Neuronal stem cell (in vitro differentiated cells): ENCODE measurements at regions not wholly inside any gene's neighbourhood (a gene's known extent, or its start where the extent isn't known, plus 50 kb on each side); places are given as distances from the start of the nearest gene placed in this dataset.

Experiments used
- DNase-seq: peaks from one replicate; pipeline ENCODE4 v3.0.0-alpha.2; 2013; ENCODE audit warnings: low spot score
- H2AFZ ChIP-seq: one replicate; pipeline ENCODE4 v1.6.1; 2013; ENCODE audit warnings: mild to moderate bottlenecking, low read length, inconsistent platforms
- H2AK5ac ChIP-seq: 2 replicates; pipeline ENCODE4 v1.6.1; 2013; ENCODE audit warnings: low read depth, mild to moderate bottlenecking, inconsistent platforms, low read length, moderate library complexity, mixed read lengths
- H2BK120ac ChIP-seq: 2 replicates; pipeline ENCODE4 v1.6.1; 2013; ENCODE audit warnings: low read depth, mild to moderate bottlenecking, inconsistent platforms, low read length, moderate library complexity, mixed read lengths
- H2BK12ac ChIP-seq: one replicate; pipeline ENCODE4 v1.6.1; 2013; ENCODE audit warnings: low read length, inconsistent platforms
- H2BK15ac ChIP-seq: 2 replicates; pipeline ENCODE4 v1.6.1; 2013; ENCODE audit warnings: mild to moderate bottlenecking, low read length, inconsistent platforms, mixed read lengths
- H2BK5ac ChIP-seq: one replicate; pipeline ENCODE4 v1.6.1; 2013; ENCODE audit warnings: inconsistent platforms, mild to moderate bottlenecking, low read length, moderate library complexity
- H3K14ac ChIP-seq: one replicate; pipeline ENCODE4 v1.6.1; 2013; ENCODE audit warnings: low read length, inconsistent platforms
- H3K18ac ChIP-seq: 2 replicates; pipeline ENCODE4 v1.6.1; 2013; ENCODE audit warnings: low read length, inconsistent platforms
- H3K23ac ChIP-seq: 2 replicates; pipeline ENCODE4 v1.6.1; 2013; ENCODE audit warnings: low read depth, mild to moderate bottlenecking, mixed read lengths, low read length, inconsistent platforms; ENCODE audit not compliant: poor library complexity
- H3K27ac ChIP-seq: replicated peaks from 3 replicates; pipeline ENCODE4 v1.5.1; 2013; ENCODE audit warnings: low read length, inconsistent platforms
- H3K27me3 ChIP-seq, 3 experiments: 2 replicates each; pipeline ENCODE4 v1.6.1; 2013; ENCODE audit warnings: low read length in 3 of 3, mild to moderate bottlenecking in 2 of 3, inconsistent platforms in 1 of 3, low read depth in 1 of 3, mixed read lengths in 1 of 3, moderate library complexity in 1 of 3; ENCODE audit not compliant: control insufficient read depth in 3 of 3, insufficient read depth in 3 of 3
- H3K36me3 ChIP-seq, 2 donors: replicated peaks in 1 of 2; 2 replicates each; pipeline ENCODE4 v1.6.1; 2013; ENCODE audit warnings: low read length in 2 of 2; ENCODE audit not compliant: control insufficient read depth in 2 of 2, insufficient read depth in 2 of 2
- H3K4ac ChIP-seq: 2 replicates; pipeline ENCODE4 v1.6.1; 2013; ENCODE audit warnings: inconsistent platforms, mild to moderate bottlenecking, low read length, moderate library complexity
- H3K4me1 ChIP-seq, 2 donors: 1 replicate in 1 of 2; 2 replicates in 1 of 2; pipeline ENCODE4 v1.6.1; 2013; ENCODE audit warnings: low read length in 2 of 2, low read depth in 1 of 2; ENCODE audit not compliant: control insufficient read depth in 2 of 2, insufficient read depth in 1 of 2
- H3K4me2 ChIP-seq: one replicate; pipeline ENCODE4 v1.6.1; 2013; ENCODE audit warnings: mild to moderate bottlenecking, low read length, inconsistent platforms; ENCODE audit not compliant: insufficient read depth, poor library complexity, severe bottlenecking
- H3K4me3 ChIP-seq, 2 donors: 2 replicates each; pipeline ENCODE4 v1.5.1; 2013; ENCODE audit warnings: low read length in 2 of 2, mild to moderate bottlenecking in 2 of 2, inconsistent platforms in 1 of 2, moderate library complexity in 1 of 2
- H3K79me1 ChIP-seq: one replicate; pipeline ENCODE4 v1.6.1; 2013; ENCODE audit warnings: low read depth, mild to moderate bottlenecking, inconsistent platforms, low read length, moderate library complexity
- H3K9ac ChIP-seq: one replicate; pipeline ENCODE4 v1.6.1; 2013; ENCODE audit warnings: mild to moderate bottlenecking, low read depth, low read length, inconsistent platforms; ENCODE audit not compliant: poor library complexity
- H3K9me3 ChIP-seq, 2 donors: replicated peaks in 1 of 2; 2 replicates each; pipeline versions ENCODE3 to v1.6.1; 2013; ENCODE audit warnings: low read length in 2 of 2, mild to moderate bottlenecking in 2 of 2, inconsistent platforms in 1 of 2, low read depth in 1 of 2, mixed read lengths in 1 of 2, moderate library complexity in 1 of 2; ENCODE audit not compliant: control insufficient read depth in 2 of 2, insufficient read depth in 1 of 2
- H4K8ac ChIP-seq: one replicate; pipeline ENCODE4 v1.6.1; 2013; ENCODE audit warnings: low read depth, mild to moderate bottlenecking, inconsistent platforms, low read length, moderate library complexity
- H4K91ac ChIP-seq: one replicate; pipeline ENCODE4 v1.6.1; 2013; ENCODE audit warnings: low read length, low read depth, mild to moderate bottlenecking, inconsistent platforms; ENCODE audit not compliant: poor library complexity
- WGBS, 2 donors: extraction: QIAGEN DNeasy Blood & Tissue Kit; methylation state at CpG; one replicate each; pipeline ENCODE4 v1.1.7; 2013; ENCODE audit warnings: missing lambda C conversion rate in 2 of 2, mixed read lengths in 1 of 2; ENCODE audit not compliant: insufficient read length in 2 of 2, insufficient replicate concordance in 1 of 2; ENCODE audit errors: extremely low coverage in 2 of 2; 5-methylcytosine and 5-hydroxymethylcytosine counted together

DNA sequence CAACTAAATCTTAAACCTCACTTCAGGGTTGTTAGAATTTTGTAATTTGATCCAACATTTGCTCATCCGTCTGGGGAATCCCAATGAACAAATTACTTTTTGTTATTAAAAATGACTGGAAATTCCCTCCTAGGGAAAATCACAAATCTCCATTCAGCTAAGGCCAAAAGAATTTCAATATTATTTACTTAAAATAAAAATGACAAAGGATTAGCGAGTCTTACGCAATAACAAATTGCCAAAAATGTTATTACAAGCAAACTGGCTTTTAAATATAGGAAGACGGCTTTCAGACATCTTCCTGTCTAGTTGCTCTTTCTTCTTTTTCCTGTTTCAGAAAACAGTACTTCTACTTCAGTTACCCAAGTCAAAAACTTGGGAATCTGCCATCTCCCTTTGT, 92.4 kb upstream of the TSPAN8 start:
- H3K79me1 ChIP-seq: no peaks in the 10 kb centered on the region
- H3K4ac ChIP-seq: no peak overlapping the region
- no peak overlapping the region for H3K27ac ChIP-seq
- peaks cover 0 to 6% of the 10 kb centered on the region in 2 donors for H3K9me3 ChIP-seq
- H4K91ac ChIP-seq: no peak overlapping the region
- no peak overlapping the region for H2BK5ac ChIP-seq
- H3K27me3 ChIP-seq: no peaks in the 10 kb centered on the region
- no peak overlapping the region for H3K14ac ChIP-seq
- no peak overlapping the region for H3K23ac ChIP-seq
- no peak overlapping the region for H4K8ac ChIP-seq
- no peak overlapping the region for H2BK15ac ChIP-seq
- no peak overlapping the region for H2BK120ac ChIP-seq
- no peak overlapping the region for H3K18ac ChIP-seq
- DNase-seq: no peak
- no peaks in the 10 kb centered on the region for H3K4me1 ChIP-seq
- no peak overlapping the region for H3K4me3 ChIP-seq
- no peak overlapping the region for H2AFZ ChIP-seq
- H3K36me3 ChIP-seq: no peaks in the 10 kb centered on the region
- no peak overlapping the region for H3K9ac ChIP-seq
- H3K4me2 ChIP-seq: no peak overlapping the region
- no peak overlapping the region for H2BK12ac ChIP-seq
- no CpG with 5 or more reads among the region's 4 CpGs for WGBS, 2 donors
- H2AK5ac ChIP-seq: no peak overlapping the region

DNA sequence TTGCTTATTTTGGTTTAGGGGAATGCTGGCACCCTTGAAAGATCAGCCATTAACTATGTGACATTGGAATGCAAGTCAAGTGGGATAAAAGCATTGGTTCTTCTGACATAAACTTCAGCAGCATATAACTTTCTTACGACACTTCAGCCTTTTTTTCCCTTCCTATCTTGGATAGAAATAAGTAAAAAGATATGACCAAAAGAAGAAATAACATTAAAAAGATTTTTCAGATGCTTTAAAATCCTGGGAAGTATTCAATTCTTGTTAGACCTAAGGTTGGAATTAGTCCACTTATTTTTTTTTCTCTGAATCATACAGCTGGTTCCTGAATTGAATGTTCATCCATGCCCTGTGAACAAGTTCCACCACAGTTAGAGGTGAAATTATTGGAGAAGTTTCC, 85.6 kb upstream of the TSPAN8 start:
- no peak for DNase-seq
- Histone ChIP-seq H3K4ac (no peak overlapping the region), H3K9me3 (no peaks in the 10 kb centered on the region), H2BK15ac (no peak overlapping the region), H3K4me3 (no peak overlapping the region), H3K4me1 (no peaks in the 10 kb centered on the region), H3K27me3 (no peaks in the 10 kb centered on the region), H3K36me3 (no peaks in the 10 kb centered on the region), H3K27ac (no peak overlapping the region), H4K8ac (no peak overlapping the region), H3K23ac (no peak overlapping the region), H3K79me1 (no peaks in the 10 kb centered on the region), H3K9ac (no peak overlapping the region), H2AK5ac (no peak overlapping the region), H2AFZ (no peak overlapping the region), H3K4me2 (no peak overlapping the region), H4K91ac (no peak overlapping the region), H2BK12ac (no peak overlapping the region), H2BK120ac (no peak overlapping the region), H3K14ac (no peak overlapping the region), H3K18ac (no peak overlapping the region), H2BK5ac (no peak overlapping the region)
- WGBS, 2 donors: no CpG with 5 or more reads among the region's 1 CpG

GRCh38 chr12:71242511-71242910, 84.7 kb upstream of the TSPAN8 start:
- WGBS, 2 donors: no CpG with 5 or more reads among the region's 2 CpGs

GRCh38 chr12:71240946-71241345, 83.1 kb upstream of the TSPAN8 start:
- Histone ChIP-seq H2AK5ac (no peak overlapping the region), H3K18ac (no peak overlapping the region), H4K8ac (no peak overlapping the region), H2AFZ (no peak overlapping the region), H3K27me3 (no peaks in the 10 kb centered on the region), H3K9ac (no peak overlapping the region), H3K4me1 (no peaks in the 10 kb centered on the region), H3K14ac (no peak overlapping the region), H3K4me3 (no peak overlapping the region), H3K27ac (no peak overlapping the region), H3K23ac (no peak overlapping the region), H3K36me3 (no peaks in the 10 kb centered on the region), H4K91ac (no peak overlapping the region), H3K4ac (no peak overlapping the region), H2BK5ac (no peak overlapping the region), H3K9me3 (no peaks in the 10 kb centered on the region), H2BK12ac (no peak overlapping the region), H2BK15ac (no peak overlapping the region), H3K79me1 (no peaks in the 10 kb centered on the region), H2BK120ac (no peak overlapping the region), H3K4me2 (no peak overlapping the region)
- no peak for DNase-seq
- no CpG with 5 or more reads among the region's 3 CpGs for WGBS, 2 donors

More at GRCh38 chr12:71242511-71242910, 84.7 kb upstream of the TSPAN8 start:
- Histone ChIP-seq H3K14ac (no peak overlapping the region), H3K9ac (no peak overlapping the region), H3K4me3 (no peak overlapping the region), H3K79me1 (no peaks in the 10 kb centered on the region), H3K4ac (no peak overlapping the region), H3K9me3 (no peaks in the 10 kb centered on the region), H3K36me3 (no peaks in the 10 kb centered on the region), H2BK5ac (no peak overlapping the region), H2AK5ac (no peak overlapping the region), H3K27ac (no peak overlapping the region), H4K91ac (no peak overlapping the region), H3K27me3 (no peaks in the 10 kb centered on the region), H2BK12ac (no peak overlapping the region), H3K23ac (no peak overlapping the region), H2AFZ (no peak overlapping the region), H4K8ac (no peak overlapping the region), H2BK120ac (no peak overlapping the region), H3K18ac (no peak overlapping the region), H3K4me1 (no peaks in the 10 kb centered on the region), H3K4me2 (no peak overlapping the region), H2BK15ac (no peak overlapping the region)
- no peak for DNase-seq
